Choroid plexus epithelial cell (primary cell): ENCODE measurements at regions not wholly inside any gene's neighbourhood (a gene's known extent, or its start where the extent isn't known, plus 50 kb on each side); places are given as distances from the start of the nearest gene placed in this dataset.
A peak's percentile ranks its signal among the peaks of the same experiment; 100 is the strongest.

Source experiments
- DNase-seq: peaks from one replicate; pipeline ENCODE4 v3.0.0-alpha.2; 2010; ENCODE audit warnings: low read depth
- H3K4me3 ChIP-seq: 2 replicates; pipeline ENCODE4 v1.5.1; 2011; ENCODE audit warnings: low read depth, mild to moderate bottlenecking, control low read depth, low read length, moderate library complexity
- TF ChIP-seq, protein P1 (sequence below): conservative IDR thresholded peaks from 2 replicates; pipeline ENCODE4 v1.5.1; 2011; ENCODE audit warnings: low read depth, mild to moderate bottlenecking, control low read depth, inconsistent platforms, low read length, moderate library complexity

DNA sequence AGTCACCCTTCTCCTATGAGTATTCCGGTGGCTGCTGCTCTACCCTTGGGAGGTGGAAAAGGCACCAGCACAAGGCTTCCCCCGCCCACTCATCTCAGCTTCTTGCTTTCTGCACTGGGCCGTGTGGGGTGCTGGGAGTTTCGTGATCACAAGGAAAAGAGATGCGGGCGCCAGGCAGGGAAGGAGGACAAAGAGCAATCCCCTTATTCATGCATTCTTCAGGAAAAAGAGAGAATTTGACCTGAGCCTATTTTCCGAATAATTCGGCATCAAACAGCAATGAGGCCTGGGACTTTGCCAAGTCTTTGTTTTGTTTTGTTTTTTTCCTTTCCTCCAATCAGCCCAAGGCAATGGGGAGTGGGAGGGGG, 102.2 kb upstream of the LPP start:
- TF ChIP-seq, protein P1, sequence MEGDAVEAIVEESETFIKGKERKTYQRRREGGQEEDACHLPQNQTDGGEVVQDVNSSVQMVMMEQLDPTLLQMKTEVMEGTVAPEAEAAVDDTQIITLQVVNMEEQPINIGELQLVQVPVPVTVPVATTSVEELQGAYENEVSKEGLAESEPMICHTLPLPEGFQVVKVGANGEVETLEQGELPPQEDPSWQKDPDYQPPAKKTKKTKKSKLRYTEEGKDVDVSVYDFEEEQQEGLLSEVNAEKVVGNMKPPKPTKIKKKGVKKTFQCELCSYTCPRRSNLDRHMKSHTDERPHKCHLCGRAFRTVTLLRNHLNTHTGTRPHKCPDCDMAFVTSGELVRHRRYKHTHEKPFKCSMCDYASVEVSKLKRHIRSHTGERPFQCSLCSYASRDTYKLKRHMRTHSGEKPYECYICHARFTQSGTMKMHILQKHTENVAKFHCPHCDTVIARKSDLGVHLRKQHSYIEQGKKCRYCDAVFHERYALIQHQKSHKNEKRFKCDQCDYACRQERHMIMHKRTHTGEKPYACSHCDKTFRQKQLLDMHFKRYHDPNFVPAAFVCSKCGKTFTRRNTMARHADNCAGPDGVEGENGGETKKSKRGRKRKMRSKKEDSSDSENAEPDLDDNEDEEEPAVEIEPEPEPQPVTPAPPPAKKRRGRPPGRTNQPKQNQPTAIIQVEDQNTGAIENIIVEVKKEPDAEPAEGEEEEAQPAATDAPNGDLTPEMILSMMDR: no peak
- DNase-seq: peak; percentile 52
- no peak overlapping the region for H3K4me3 ChIP-seq

DNA sequence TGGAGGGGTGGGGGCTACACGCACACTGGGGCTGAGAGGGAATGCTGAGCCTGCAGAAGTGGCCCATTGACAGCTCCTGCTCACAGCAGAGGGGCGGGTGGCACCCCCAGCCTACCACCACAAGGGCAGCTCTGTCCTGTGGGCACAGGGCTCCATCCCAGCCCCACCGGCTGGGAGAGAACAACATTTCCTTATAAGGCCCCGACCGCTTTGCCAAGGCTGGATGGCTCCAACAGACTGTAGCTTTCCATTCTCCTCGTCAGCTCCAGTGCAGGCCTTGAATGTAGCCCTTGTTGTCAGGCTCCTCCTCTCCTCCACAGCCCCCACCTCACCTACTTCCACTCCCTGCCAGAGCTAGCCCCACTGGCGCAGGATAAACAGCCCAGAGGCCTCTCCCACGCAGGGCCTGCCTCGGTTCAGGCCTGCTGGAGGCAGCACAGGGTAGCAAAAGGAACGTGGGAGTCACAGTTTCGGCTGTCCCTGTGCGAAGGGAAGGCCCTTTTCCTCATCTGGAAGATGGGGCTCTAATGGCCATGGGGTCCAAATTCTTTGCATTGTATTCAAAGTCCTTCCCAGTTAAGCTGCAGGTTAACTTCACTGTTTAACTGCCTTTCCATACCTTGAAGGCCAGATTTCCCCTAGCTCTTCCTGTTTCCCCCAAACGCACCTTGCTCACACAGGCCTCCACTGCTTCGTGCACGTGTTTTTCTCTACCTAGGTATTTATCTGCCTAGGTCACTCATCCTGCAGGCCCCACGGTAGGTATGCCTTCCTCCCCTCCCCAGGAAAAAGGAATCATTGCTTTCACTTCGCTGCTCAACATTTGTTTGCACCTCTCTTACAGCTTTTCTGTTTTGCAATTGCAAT, 101.6 kb upstream of the LPP start:
- H3K4me3 ChIP-seq: no peak overlapping the region
- TF ChIP-seq, protein P1: peak; percentile 53
- peak; percentile 72 for DNase-seq

DNA sequence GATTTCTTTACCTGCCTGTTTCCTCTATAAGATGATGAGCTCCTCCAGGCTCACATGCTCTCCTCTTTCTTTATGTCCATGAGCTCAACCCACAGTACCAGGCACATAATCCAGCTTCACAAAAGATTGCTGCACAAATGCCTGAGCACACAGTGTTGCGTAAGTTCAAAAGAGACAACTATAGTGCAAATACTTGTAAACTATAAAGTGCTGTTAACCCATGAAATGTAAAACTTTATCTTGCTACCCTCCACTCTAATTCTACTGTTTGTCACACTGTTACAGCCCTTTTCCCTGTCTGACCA, 101.0 kb upstream of the LPP start:
- TF ChIP-seq, protein P1: no peak
- H3K4me3 ChIP-seq: no peak overlapping the region
- DNase-seq: no peak

DNA sequence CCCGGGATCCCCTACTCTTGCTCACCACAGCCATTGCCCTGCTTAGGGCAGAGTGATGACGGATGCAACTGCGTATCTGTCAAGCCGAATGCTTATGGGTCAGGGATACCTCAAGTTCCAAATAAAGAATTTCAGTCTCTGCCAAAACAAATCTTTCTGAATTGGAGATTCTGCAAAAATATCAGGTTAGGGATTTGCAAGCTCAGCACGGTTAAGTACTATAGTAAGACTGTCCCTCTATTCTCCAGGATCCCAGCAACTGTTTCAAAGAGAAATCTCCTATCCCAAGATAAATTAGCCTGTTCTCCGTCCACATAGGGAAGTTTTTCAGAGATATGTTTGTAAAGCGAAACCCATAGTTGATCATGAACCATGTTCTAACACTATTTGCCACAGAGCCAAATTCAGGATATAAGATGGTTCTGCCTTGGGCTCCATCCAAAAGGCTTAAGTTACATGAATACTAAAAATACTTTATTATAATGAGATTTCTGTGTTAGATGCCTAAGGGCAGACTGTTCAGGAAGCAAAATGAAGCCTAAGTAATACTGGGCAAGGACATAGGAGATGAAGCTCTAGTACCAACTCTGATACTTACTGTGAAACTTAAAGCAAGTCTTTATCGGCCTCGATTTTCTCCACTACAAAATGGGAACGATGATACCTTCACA, 100.1 kb upstream of the LPP start:
- TF ChIP-seq, protein P1: no peak
- DNase-seq: peak; percentile 48
- H3K4me3 ChIP-seq: no peak overlapping the region

DNA sequence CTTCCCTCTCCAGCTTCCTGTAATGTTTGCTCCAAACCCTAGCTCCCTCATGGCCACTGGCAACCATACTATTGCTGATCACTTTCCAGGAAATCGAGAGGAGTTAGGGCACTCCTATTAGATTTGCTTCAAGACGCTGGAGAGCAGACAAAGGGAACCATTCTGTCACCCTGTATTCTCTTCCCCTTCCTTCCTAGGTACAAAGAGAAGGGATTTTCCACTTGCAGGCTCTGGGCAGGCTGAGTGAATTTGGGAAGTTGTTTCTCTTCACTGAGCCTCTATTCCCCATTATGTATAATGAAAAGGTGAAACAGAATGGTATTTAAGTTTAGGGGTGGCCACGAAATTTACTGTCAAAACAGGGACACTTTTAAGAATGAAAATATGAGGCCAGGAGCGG, 99.4 kb upstream of the LPP start:
- no peak for DNase-seq
- H3K4me3 ChIP-seq: no peak overlapping the region
- TF ChIP-seq, protein P1: no peak

DNA sequence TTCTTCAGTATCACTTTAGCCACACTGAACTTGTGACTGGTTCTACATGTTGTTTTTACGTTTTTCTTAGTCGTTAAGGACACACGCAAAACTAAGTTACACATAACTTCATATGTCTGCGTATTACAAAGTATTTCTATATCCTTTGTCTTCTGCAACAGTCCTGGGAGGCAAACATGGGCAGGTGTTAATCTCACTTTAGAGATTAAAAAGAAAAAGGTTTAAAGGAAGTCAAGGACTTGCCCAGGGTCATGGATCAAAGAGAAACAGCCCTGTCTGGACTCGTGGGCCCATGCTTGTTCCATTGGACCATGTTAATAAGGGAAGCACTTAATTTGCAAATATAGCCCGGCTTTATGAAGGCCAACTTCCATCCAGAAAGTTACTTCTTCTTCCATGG, 98.6 kb upstream of the LPP start:
- TF ChIP-seq, protein P1: no peak
- no peak overlapping the region for H3K4me3 ChIP-seq
- no peak for DNase-seq

DNA sequence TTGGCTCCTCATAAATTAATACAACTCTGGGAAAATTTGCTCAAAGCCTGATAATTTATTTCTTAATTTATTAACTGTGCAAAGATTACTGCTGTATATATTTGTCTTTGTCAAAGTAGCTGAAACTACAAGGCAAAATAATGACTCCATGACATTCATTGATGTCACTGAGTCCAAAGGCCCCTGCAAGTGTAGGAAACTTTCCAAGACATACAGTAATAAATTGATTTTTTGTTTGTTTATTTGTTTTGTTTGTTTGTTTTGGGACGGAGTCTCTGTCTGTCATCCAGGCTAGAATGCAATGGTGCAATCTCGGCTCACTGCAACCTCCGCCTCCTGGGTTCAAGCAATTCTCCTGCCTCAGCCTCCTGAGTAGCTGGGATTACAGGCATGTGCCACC, 96.8 kb upstream of the LPP start:
- no peak overlapping the region for H3K4me3 ChIP-seq
- no peak for DNase-seq

More for the DNA sequence above, 96.8 kb upstream of the LPP start:
- TF ChIP-seq, protein P1: no peak
